Caco-2 (cell line): ENCODE measurements at regions not wholly inside any gene's neighbourhood (a gene's known extent, or its start where the extent isn't known, plus 50 kb on each side); places are given as distances from the start of the nearest gene placed in this dataset.

Experiments
- BruUV-seq: library from RNA; stranded (reverse); fragments of 400-500 nt; replicated peaks from 2 replicates; lab custom pipeline; 2021; lab: Mats Ljungman, UMichigan
- CTCF ChIA-PET: fragments of 300-600 bp; sonication (Branson Sonifier 250); formaldehyde crosslinking; loops from one replicate; lab custom pipeline; 2022; ENCODE audit warnings: antibody characterized with exemption; lab: Charles Lee
- POLR2A ChIA-PET: fragments of 300-600 bp; sonication (Branson Sonifier 250); formaldehyde crosslinking; loops from one replicate; lab custom pipeline; 2022; ENCODE audit warnings: antibody characterized with exemption; lab: Charles Lee
- DNase-seq, 2 experiments: peaks; one replicate each; pipeline versions ENCODE4 v3.0.0 to v3.0.0-alpha.2; 2020 to 2022
- H3K27me3 ChIP-seq: replicated peaks from 2 replicates; pipeline ENCODE4 v1.6.0; 2011; ENCODE audit warnings: low read length; ENCODE audit not compliant: control insufficient read depth, insufficient read depth
- H3K36me3 ChIP-seq: 2 replicates; pipeline ENCODE4 v1.5.1; 2011; ENCODE audit warnings: low read length; ENCODE audit not compliant: control insufficient read depth, insufficient read depth
- H3K4me1 ChIP-seq: fragments of 250-450 bp; sonication (Bioruptor Pico); 2 replicates; pipeline ENCODE4 v1.5.1; 2020; ENCODE audit warnings: mild to moderate bottlenecking
- H3K4me3 ChIP-seq: 2 replicates; pipeline ENCODE4 v1.5.1; 2011; ENCODE audit warnings: low read depth, mild to moderate bottlenecking, control low read depth, low read length
- H3K9me3 ChIP-seq: fragments of 250-450 bp; sonication (Bioruptor Pico); 2 replicates; pipeline ENCODE4 v1.5.1; 2020; ENCODE audit warnings: mild to moderate bottlenecking, moderate library complexity
- H3K27ac Mint-ChIP-seq: one replicate; pipeline ENCODE4 v1.8.0; 2022; ENCODE audit warnings: mixed read lengths; ENCODE audit not compliant: unreplicated experiment
- H3K27me3 Mint-ChIP-seq: one replicate; pipeline ENCODE4 v1.8.0; 2022; ENCODE audit warnings: mixed read lengths; ENCODE audit not compliant: insufficient read depth, unreplicated experiment
- H3K36me3 Mint-ChIP-seq: one replicate; pipeline ENCODE4 v1.8.0; 2022; ENCODE audit warnings: mild to moderate bottlenecking, mixed read lengths; ENCODE audit not compliant: insufficient read depth, unreplicated experiment
- H3K4me1 Mint-ChIP-seq: one replicate; pipeline ENCODE4 v1.8.0; 2022; ENCODE audit warnings: low read depth, mixed read lengths; ENCODE audit not compliant: unreplicated experiment
- H3K4me3 Mint-ChIP-seq: one replicate; pipeline ENCODE4 v1.8.0; 2022; ENCODE audit warnings: mild to moderate bottlenecking, moderate library complexity, mixed read lengths; ENCODE audit not compliant: unreplicated experiment
- H3K9me3 Mint-ChIP-seq: one replicate; pipeline ENCODE4 v1.8.0; 2022; ENCODE audit warnings: mixed read lengths; ENCODE audit not compliant: unreplicated experiment
- intact Hi-C: fragments of 100-400 bp; cut with micrococcal nuclease; formaldehyde crosslinking; loops from one replicate; pipeline ENCODE4 v1.10.0; 2022; ENCODE audit not compliant: unreplicated experiment
- TF ChIP-seq, protein P1 (sequence below), 2 experiments: fragments of 200-600 bp in 1 of 2; IDR thresholded peaks; 1 replicate in 1 of 2; 2 replicates in 1 of 2; pipeline versions ENCODE4 v1.5.1 to v1.8.0; 2011 to 2022; ENCODE audit warnings: antibody characterized with exemption in 1 of 2, control low read depth in 1 of 2, inconsistent platforms in 1 of 2, low read depth in 1 of 2, low read length in 1 of 2, mild to moderate bottlenecking in 1 of 2, moderate library complexity in 1 of 2; ENCODE audit not compliant: insufficient read depth in 1 of 2, severe bottlenecking in 1 of 2, unreplicated experiment in 1 of 2

DNA sequence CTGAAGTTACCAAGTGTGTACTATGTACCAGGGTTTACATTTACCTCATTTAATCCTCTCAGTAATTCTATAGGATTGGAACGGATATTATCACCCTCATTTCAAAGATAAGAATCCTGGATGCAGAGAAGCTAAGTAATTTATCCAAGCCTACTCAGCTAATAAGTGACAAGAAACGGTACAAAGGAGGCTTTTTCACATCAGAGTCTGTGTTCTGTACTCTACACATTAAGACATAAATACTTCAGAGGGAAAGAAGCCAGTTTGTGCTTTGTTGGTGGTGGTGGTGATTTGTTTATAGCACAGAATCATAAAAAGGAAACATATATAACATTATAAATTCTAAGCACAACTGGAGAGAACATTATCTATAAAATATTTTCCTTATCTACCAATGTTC is 88.3 kb upstream of the HMGCLL1 start:
- POLR2A ChIA-PET = no interaction called here
- Histone ChIP-seq H3K4me3 (no peak overlapping the region), H3K36me3 (no peaks in the 10 kb centered on the region), H3K9me3 (no peaks in the 10 kb centered on the region), H3K27me3 (no peaks in the 10 kb centered on the region), H3K4me1 (no peaks in the 10 kb centered on the region; the same call in 1 of the 2 replicates)
- no peak for DNase-seq
- CTCF ChIA-PET = no interaction called here
- Mint-ChIP-seq H3K9me3 (peaks cover 7% of the 10 kb centered on the region), H3K27ac (no peak overlapping the region), H3K36me3 (no peaks in the 10 kb centered on the region), H3K4me3 (no peak overlapping the region), H3K4me1 (no peaks in the 10 kb centered on the region), H3K27me3 (no peaks in the 10 kb centered on the region)
- TF ChIP-seq, protein P1, sequence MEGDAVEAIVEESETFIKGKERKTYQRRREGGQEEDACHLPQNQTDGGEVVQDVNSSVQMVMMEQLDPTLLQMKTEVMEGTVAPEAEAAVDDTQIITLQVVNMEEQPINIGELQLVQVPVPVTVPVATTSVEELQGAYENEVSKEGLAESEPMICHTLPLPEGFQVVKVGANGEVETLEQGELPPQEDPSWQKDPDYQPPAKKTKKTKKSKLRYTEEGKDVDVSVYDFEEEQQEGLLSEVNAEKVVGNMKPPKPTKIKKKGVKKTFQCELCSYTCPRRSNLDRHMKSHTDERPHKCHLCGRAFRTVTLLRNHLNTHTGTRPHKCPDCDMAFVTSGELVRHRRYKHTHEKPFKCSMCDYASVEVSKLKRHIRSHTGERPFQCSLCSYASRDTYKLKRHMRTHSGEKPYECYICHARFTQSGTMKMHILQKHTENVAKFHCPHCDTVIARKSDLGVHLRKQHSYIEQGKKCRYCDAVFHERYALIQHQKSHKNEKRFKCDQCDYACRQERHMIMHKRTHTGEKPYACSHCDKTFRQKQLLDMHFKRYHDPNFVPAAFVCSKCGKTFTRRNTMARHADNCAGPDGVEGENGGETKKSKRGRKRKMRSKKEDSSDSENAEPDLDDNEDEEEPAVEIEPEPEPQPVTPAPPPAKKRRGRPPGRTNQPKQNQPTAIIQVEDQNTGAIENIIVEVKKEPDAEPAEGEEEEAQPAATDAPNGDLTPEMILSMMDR (IDR thresholded peaks at IDR 0.05; ENCODE audit: insufficient read depth in 1 of 2, low read depth in 1 of 2, low read length in 1 of 2, severe bottlenecking in 1 of 2, unreplicated experiment in 1 of 2) = no peak
- intact Hi-C loops = no loop called here
- BruUV-seq = no TSS peak

DNA sequence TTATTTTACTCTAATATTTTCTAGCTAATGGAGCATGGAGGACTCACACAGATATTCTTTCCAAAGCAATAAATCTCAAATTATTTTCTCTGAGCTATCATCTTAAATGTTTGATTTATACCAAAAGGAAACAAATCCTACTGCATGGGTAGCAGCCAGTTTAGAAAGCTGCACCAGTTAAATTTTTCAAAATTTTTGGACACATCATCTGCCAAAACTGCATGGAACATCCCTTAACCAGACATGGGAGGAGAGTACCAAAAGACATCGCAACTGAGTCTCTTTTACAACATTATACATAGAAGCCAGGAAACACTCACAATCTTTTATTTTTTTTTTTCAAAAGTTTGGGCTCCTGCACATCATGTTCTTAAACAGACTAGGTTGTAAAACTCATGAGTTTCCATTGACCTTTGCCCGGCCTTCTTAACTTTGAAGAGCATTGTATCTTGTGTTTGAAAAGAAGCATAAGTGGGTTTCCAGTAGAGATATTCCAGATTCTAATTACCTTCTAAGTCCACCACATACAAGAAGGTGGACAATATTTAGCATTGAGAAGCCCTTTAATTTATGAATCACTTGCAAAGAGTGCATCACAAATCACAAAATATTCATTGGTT is 87.7 kb upstream of the HMGCLL1 start:
- TF ChIP-seq, protein P1 (IDR thresholded peaks at IDR 0.05; ENCODE audit: insufficient read depth in 1 of 2, low read depth in 1 of 2, low read length in 1 of 2, severe bottlenecking in 1 of 2, unreplicated experiment in 1 of 2) = no peak
- Mint-ChIP-seq H3K27ac (no peak overlapping the region), H3K4me3 (no peak overlapping the region), H3K36me3 (no peaks in the 10 kb centered on the region), H3K9me3 (peaks cover 7% of the 10 kb centered on the region), H3K4me1 (no peaks in the 10 kb centered on the region), H3K27me3 (no peaks in the 10 kb centered on the region)
- no peaks in the 10 kb centered on the region for H3K27me3 ChIP-seq
- H3K4me1 ChIP-seq = no peaks in the 10 kb centered on the region; the same call in 1 of the 2 replicates
- ChIA-PET POLR2A (no interaction called here), CTCF (no interaction called here)
- BruUV-seq = no TSS peak
- no peaks in the 10 kb centered on the region for H3K36me3 ChIP-seq
- intact Hi-C loops = no loop called here
- no peak overlapping the region for H3K4me3 ChIP-seq
- DNase-seq = no peak
- no peaks in the 10 kb centered on the region for H3K9me3 ChIP-seq

DNA sequence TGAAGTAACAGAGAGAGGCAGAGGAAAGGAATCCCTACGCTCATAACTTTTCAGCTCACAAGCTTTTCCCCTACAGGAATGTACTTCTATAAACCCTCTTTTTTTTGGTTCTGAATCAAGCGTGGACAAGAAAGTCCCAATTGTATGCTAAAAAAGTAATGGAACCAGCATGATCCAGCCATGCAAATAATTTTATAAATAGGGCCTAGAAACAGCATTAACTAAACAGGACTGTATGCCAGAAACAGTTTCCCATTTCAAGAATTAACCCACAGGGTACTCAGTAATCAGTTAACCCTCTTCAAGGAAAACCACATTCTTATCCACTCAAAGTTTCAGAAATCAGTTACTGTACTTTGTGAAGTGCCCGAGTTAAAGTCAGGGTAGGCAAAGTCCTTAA is 87.0 kb upstream of the HMGCLL1 start:
- intact Hi-C loops = no loop called here
- H3K4me1 ChIP-seq = no peaks in the 10 kb centered on the region; the same call in 1 of the 2 replicates
- no TSS peak for BruUV-seq
- ChIA-PET CTCF (no interaction called here), POLR2A (no interaction called here)
- no peaks in the 10 kb centered on the region for H3K4me1 Mint-ChIP-seq
- H3K9me3 ChIP-seq = no peaks in the 10 kb centered on the region
- TF ChIP-seq, protein P1 (IDR thresholded peaks at IDR 0.05; ENCODE audit: insufficient read depth in 1 of 2, low read depth in 1 of 2, low read length in 1 of 2, severe bottlenecking in 1 of 2, unreplicated experiment in 1 of 2) = no peak
- no peaks in the 10 kb centered on the region for H3K36me3 ChIP-seq
- H3K4me3 ChIP-seq = no peak overlapping the region
- H3K27me3 ChIP-seq = no peaks in the 10 kb centered on the region
- H3K9me3 Mint-ChIP-seq = peaks cover 7% of the 10 kb centered on the region
- no peaks in the 10 kb centered on the region for H3K36me3 Mint-ChIP-seq
- no peak overlapping the region for H3K4me3 Mint-ChIP-seq
- H3K27ac Mint-ChIP-seq = no peak overlapping the region
- DNase-seq = no peak
- H3K27me3 Mint-ChIP-seq = no peaks in the 10 kb centered on the region
